ENCODE measurements at regions not wholly inside any gene's neighbourhood (a gene's known extent, or its start where the extent isn't known, plus 50 kb on each side); places are given as distances from the start of the nearest gene placed in this dataset.

DNA sequence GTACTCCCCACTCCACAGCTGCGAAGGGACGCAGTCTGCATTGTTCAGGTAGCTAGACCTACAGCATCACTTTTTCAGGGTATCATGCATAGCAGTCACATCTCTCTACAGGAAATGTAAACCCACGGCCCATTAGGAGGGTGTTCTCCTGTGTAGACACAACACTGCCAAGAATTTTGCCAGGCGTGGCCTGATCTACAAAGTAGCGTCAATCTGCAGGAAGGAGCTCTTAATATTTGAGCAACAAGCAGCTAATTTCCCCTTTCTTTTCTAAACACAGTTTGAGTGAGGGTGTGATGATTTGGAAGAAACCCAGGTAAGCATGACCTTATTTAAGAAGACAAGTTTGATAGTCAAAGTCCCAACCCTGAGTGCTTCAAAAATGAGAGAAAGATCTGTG is 419.0 kb downstream of the GADD45G start:
- WGBS, 2 experiments: 92 to 94% methylated on average over 5 of the region's 5 CpGs
- Histone ChIP-seq H3K9me3 (ENCODE audit: control insufficient read depth, low read length) (no peaks in the 10 kb centered on the region), H3K27me3 (ENCODE audit: control insufficient read depth, insufficient read depth, low read length, poor library complexity, severe bottlenecking) (no peaks in the 10 kb centered on the region), H3K36me3 (ENCODE audit: control insufficient read depth, insufficient read depth, low read length) (no peaks in the 10 kb centered on the region), H3K4me3 (ENCODE audit: insufficient read depth, low read depth, low read length) (no peak overlapping the region), H3K27ac (ENCODE audit: insufficient read depth, low read depth, low read length, poor library complexity, severe bottlenecking) (no peak overlapping the region), H3K4me1 (ENCODE audit: control insufficient read depth, insufficient read depth, low read length) (no peaks in the 10 kb centered on the region)

- no peak overlapping the region for H3K4me3 ChIP-seq (ENCODE audit: insufficient read depth, low read depth, low read length)
- WGBS, 2 experiments: 92% methylated on average over 3 of the region's 3 CpGs
- no peaks in the 10 kb centered on the region for H3K27me3 ChIP-seq (ENCODE audit: control insufficient read depth, insufficient read depth, low read length, poor library complexity, severe bottlenecking)
- H3K4me1 ChIP-seq (ENCODE audit: control insufficient read depth, insufficient read depth, low read length): no peaks in the 10 kb centered on the region
- H3K9me3 ChIP-seq (ENCODE audit: control insufficient read depth, low read length): no peaks in the 10 kb centered on the region
- no peak overlapping the region for H3K27ac ChIP-seq (ENCODE audit: insufficient read depth, low read depth, low read length, poor library complexity, severe bottlenecking)
- H3K36me3 ChIP-seq (ENCODE audit: control insufficient read depth, insufficient read depth, low read length): no peaks in the 10 kb centered on the region
Measured at GRCh38 chr9:90024409-90024808, 419.6 kb downstream of the GADD45G start.

DNA sequence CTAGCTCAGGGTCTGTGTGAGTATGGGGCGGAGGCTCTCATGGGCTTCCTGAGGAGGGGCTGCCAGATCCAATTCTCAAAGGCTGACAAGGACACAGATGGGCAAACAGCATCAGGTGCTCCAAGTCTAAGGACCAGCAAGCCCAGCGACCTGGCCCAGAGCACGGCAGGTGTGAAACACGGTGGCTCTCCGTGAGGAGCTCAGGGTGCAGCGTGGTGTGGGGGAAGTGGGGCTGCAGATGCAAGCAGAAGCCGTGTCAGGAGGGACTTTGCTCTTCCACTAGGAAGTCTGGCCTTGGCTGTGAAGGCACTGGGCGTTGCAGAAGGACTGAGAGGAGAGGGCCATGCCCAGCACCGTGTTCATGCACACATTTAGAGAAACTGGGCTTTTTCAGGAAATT is 420.0 kb downstream of the GADD45G start:
- no peaks in the 10 kb centered on the region for H3K27me3 ChIP-seq (ENCODE audit: control insufficient read depth, insufficient read depth, low read length, poor library complexity, severe bottlenecking)
- H3K4me3 ChIP-seq (ENCODE audit: insufficient read depth, low read depth, low read length): no peak overlapping the region
- no peak overlapping the region for H3K27ac ChIP-seq (ENCODE audit: insufficient read depth, low read depth, low read length, poor library complexity, severe bottlenecking)
- H3K4me1 ChIP-seq (ENCODE audit: control insufficient read depth, insufficient read depth, low read length): no peaks in the 10 kb centered on the region
- H3K36me3 ChIP-seq (ENCODE audit: control insufficient read depth, insufficient read depth, low read length): no peaks in the 10 kb centered on the region
- WGBS, 2 experiments: 94 to 95% methylated on average over 9 of the region's 9 CpGs
- H3K9me3 ChIP-seq (ENCODE audit: control insufficient read depth, low read length): no peaks in the 10 kb centered on the region

DNA sequence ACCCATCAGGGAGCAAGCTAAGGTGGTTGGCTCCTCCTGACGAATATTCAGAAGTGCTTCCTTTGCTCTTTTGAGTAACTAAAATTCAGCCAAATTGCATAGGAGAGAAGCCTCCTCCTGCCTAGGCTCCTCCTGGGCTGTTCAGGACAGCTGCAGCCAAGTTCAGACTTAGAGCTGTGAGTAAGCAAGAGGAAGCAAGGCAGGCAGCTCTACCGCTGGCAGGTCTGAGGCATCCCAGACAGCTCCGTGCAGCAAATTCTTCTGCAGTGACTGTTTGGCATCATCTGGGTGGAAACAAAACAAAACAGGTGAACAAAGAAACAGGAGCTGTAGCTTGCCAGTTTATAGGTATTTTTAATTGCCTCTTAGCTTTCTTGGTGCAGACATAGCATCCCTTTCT is 421.0 kb downstream of the GADD45G start:
- H3K9me3 ChIP-seq (ENCODE audit: control insufficient read depth, low read length): no peaks in the 10 kb centered on the region
- H3K27me3 ChIP-seq (ENCODE audit: control insufficient read depth, insufficient read depth, low read length, poor library complexity, severe bottlenecking): no peaks in the 10 kb centered on the region
- H3K4me1 ChIP-seq (ENCODE audit: control insufficient read depth, insufficient read depth, low read length): no peaks in the 10 kb centered on the region
- no peaks in the 10 kb centered on the region for H3K36me3 ChIP-seq (ENCODE audit: control insufficient read depth, insufficient read depth, low read length)
- 64 to 69% methylated on average over 3 of the region's 3 CpGs for WGBS, 2 experiments
- H3K4me3 ChIP-seq (ENCODE audit: insufficient read depth, low read depth, low read length): no peak overlapping the region
- no peak overlapping the region for H3K27ac ChIP-seq (ENCODE audit: insufficient read depth, low read depth, low read length, poor library complexity, severe bottlenecking)

GRCh38 chr9:90027296-90027790 is 422.5 kb downstream of the GADD45G start:
- Histone ChIP-seq H3K36me3 (ENCODE audit: control insufficient read depth, insufficient read depth, low read length) (no peaks in the 10 kb centered on the region), H3K27me3 (ENCODE audit: control insufficient read depth, insufficient read depth, low read length, poor library complexity, severe bottlenecking) (no peaks in the 10 kb centered on the region), H3K9me3 (ENCODE audit: control insufficient read depth, low read length) (no peaks in the 10 kb centered on the region), H3K27ac (ENCODE audit: insufficient read depth, low read depth, low read length, poor library complexity, severe bottlenecking) (no peak overlapping the region), H3K4me3 (ENCODE audit: insufficient read depth, low read depth, low read length) (no peak overlapping the region), H3K4me1 (ENCODE audit: control insufficient read depth, insufficient read depth, low read length) (no peaks in the 10 kb centered on the region)
- WGBS, 2 experiments: 95 to 96% methylated on average over 1 of the region's 1 CpG

GRCh38 chr9:90029386-90029785 is 424.6 kb downstream of the GADD45G start:
- no peak overlapping the region for H3K27ac ChIP-seq (ENCODE audit: insufficient read depth, low read depth, low read length, poor library complexity, severe bottlenecking)
- no peaks in the 10 kb centered on the region for H3K4me1 ChIP-seq (ENCODE audit: control insufficient read depth, insufficient read depth, low read length)
- no peaks in the 10 kb centered on the region for H3K27me3 ChIP-seq (ENCODE audit: control insufficient read depth, insufficient read depth, low read length, poor library complexity, severe bottlenecking)
- no peaks in the 10 kb centered on the region for H3K9me3 ChIP-seq (ENCODE audit: control insufficient read depth, low read length)
- H3K36me3 ChIP-seq (ENCODE audit: control insufficient read depth, insufficient read depth, low read length): no peaks in the 10 kb centered on the region
- no peak overlapping the region for H3K4me3 ChIP-seq (ENCODE audit: insufficient read depth, low read depth, low read length)
- 57 to 68% methylated on average over 1 of the region's 1 CpG for WGBS, 2 experiments

- Histone ChIP-seq H3K4me3 (ENCODE audit: insufficient read depth, low read depth, low read length) (no peak overlapping the region), H3K27me3 (ENCODE audit: control insufficient read depth, insufficient read depth, low read length, poor library complexity, severe bottlenecking) (no peaks in the 10 kb centered on the region), H3K27ac (ENCODE audit: insufficient read depth, low read depth, low read length, poor library complexity, severe bottlenecking) (no peak overlapping the region), H3K36me3 (ENCODE audit: control insufficient read depth, insufficient read depth, low read length) (no peaks in the 10 kb centered on the region), H3K9me3 (ENCODE audit: control insufficient read depth, low read length) (no peaks in the 10 kb centered on the region), H3K4me1 (ENCODE audit: control insufficient read depth, insufficient read depth, low read length) (no peaks in the 10 kb centered on the region)
- 95 to 96% methylated on average over 5 of the region's 5 CpGs for WGBS, 2 experiments
Measured at GRCh38 chr9:90029996-90030395, 425.2 kb downstream of the GADD45G start.

DNA sequence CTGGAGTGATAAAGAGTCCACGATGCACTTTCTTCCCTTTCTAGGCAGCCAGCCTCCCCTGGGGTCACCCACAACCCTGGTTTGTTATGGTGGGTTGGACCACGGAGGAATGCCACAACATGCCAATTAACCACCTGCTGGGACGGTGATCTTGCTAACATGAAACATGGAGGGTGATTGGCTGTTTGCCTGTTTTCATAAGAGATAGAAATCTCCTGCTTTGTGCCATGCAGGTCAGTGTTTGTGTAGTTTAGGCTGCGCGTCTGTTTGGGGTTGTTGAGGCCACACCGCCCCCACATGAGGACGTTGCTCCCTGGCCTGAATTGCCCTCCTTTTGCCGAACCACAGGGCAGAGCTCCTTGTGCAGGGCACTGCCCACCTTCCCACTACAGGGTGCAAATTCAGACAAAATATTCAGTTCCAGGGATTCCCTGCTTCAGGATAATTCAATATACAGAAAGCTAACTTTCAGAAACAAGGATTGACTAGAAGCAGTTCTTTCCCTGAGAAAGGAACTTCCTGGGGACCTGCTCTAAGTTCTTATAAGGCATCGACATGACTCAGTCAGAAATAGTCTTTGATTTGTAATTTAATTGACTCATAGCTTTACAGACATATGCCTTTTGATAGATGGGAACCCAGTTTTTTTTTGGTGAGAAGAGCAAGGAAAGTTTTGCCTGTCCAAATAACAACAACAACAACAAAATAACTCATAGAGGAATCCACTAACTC is 427.6 kb downstream of the GADD45G start:
- no peaks in the 10 kb centered on the region for H3K36me3 ChIP-seq (ENCODE audit: control insufficient read depth, insufficient read depth, low read length)
- no peaks in the 10 kb centered on the region for H3K9me3 ChIP-seq (ENCODE audit: control insufficient read depth, low read length)
- H3K4me3 ChIP-seq (ENCODE audit: insufficient read depth, low read depth, low read length): no peak overlapping the region
- H3K4me1 ChIP-seq (ENCODE audit: control insufficient read depth, insufficient read depth, low read length): peaks cover 3% of the 10 kb centered on the region
- no peaks in the 10 kb centered on the region for H3K27me3 ChIP-seq (ENCODE audit: control insufficient read depth, insufficient read depth, low read length, poor library complexity, severe bottlenecking)
- 79 to 83% methylated on average over 9 of the region's 9 CpGs for WGBS, 2 experiments
- H3K27ac ChIP-seq (ENCODE audit: insufficient read depth, low read depth, low read length, poor library complexity, severe bottlenecking): no peak overlapping the region

- H3K4me1 ChIP-seq (ENCODE audit: control insufficient read depth, insufficient read depth, low read length): peaks cover 6% of the 10 kb centered on the region
- H3K36me3 ChIP-seq (ENCODE audit: control insufficient read depth, insufficient read depth, low read length): no peaks in the 10 kb centered on the region
- no peaks in the 10 kb centered on the region for H3K27me3 ChIP-seq (ENCODE audit: control insufficient read depth, insufficient read depth, low read length, poor library complexity, severe bottlenecking)
- no peaks in the 10 kb centered on the region for H3K9me3 ChIP-seq (ENCODE audit: control insufficient read depth, low read length)
- no peak overlapping the region for H3K4me3 ChIP-seq (ENCODE audit: insufficient read depth, low read depth, low read length)
- WGBS, 2 experiments: 95 to 97% methylated on average over 7 of the region's 7 CpGs
- no peak overlapping the region for H3K27ac ChIP-seq (ENCODE audit: insufficient read depth, low read depth, low read length, poor library complexity, severe bottlenecking)
Measured at GRCh38 chr9:90033028-90033650, 428.3 kb downstream of the GADD45G start.

- no peaks in the 10 kb centered on the region for H3K27me3 ChIP-seq (ENCODE audit: control insufficient read depth, insufficient read depth, low read length, poor library complexity, severe bottlenecking)
Measured at GRCh38 chr9:90034071-90034470, 429.3 kb downstream of the GADD45G start.

More at GRCh38 chr9:90034071-90034470, 429.3 kb downstream of the GADD45G start:
- 39 to 50% methylated on average over 5 of the region's 5 CpGs for WGBS, 2 experiments
- peaks cover 6% of the 10 kb centered on the region for H3K4me1 ChIP-seq (ENCODE audit: control insufficient read depth, insufficient read depth, low read length)
- H3K27ac ChIP-seq (ENCODE audit: insufficient read depth, low read depth, low read length, poor library complexity, severe bottlenecking): no peak overlapping the region
- H3K9me3 ChIP-seq (ENCODE audit: control insufficient read depth, low read length): no peaks in the 10 kb centered on the region
- H3K36me3 ChIP-seq (ENCODE audit: control insufficient read depth, insufficient read depth, low read length): no peaks in the 10 kb centered on the region
- no peak overlapping the region for H3K4me3 ChIP-seq (ENCODE audit: insufficient read depth, low read depth, low read length)
